ENCODE measurements at regions not wholly inside any gene's neighbourhood (a gene's known extent, or its start where the extent isn't known, plus 50 kb on each side); places are given as distances from the start of the nearest gene placed in this dataset.

- Mint-ChIP-seq H3K9me3 (ENCODE audit: insufficient read depth) (no peaks in the 10 kb centered on the region), H3K27me3 (peaks cover 9% of the 10 kb centered on the region), H3K4me3 (no peak overlapping the region), H3K27ac (no peak overlapping the region), H3K4me1 (no peaks in the 10 kb centered on the region)
- ChIA-PET CTCF (no interaction called here), POLR2A (no interaction called here)
- Histone ChIP-seq H3K27me3 (replicated peaks in 1 of 4; ENCODE audit: control extremely low read depth in 1 of 4, control insufficient read depth in 3 of 4, insufficient read depth in 4 of 4, low read length in 3 of 4) (no peaks in the 10 kb centered on the region), H3K9me3 (ENCODE audit: control extremely low read depth in 1 of 3, control insufficient read depth in 2 of 3, insufficient read depth in 1 of 3, low read length in 2 of 3) (no peaks in the 10 kb centered on the region), H3K36me3 (replicated peaks in 1 of 2; ENCODE audit: control extremely low read depth in 1 of 2, control insufficient read depth in 1 of 2, extremely low read depth in 1 of 2, insufficient read depth in 2 of 2, low read length in 1 of 2) (no peaks in the 10 kb centered on the region), H2AFZ (ENCODE audit: insufficient read depth, low read depth, low read length, poor library complexity, severe bottlenecking) (no peak overlapping the region), H3K9ac (ENCODE audit: low read length) (no peak overlapping the region), H3K4me2 (replicated peaks; ENCODE audit: low read depth, low read length, poor library complexity, severe bottlenecking) (no peak overlapping the region), H4K20me1 (ENCODE audit: control insufficient read depth, insufficient read depth, low read length, poor library complexity, severe bottlenecking) (no peaks in the 10 kb centered on the region), H3K79me2 (ENCODE audit: control insufficient read depth, insufficient read depth, low read length) (no peaks in the 10 kb centered on the region), H3K27ac (ENCODE audit: low read length in 2 of 2) (no peak overlapping the region), H3K4me3 (ENCODE audit: control extremely low read depth in 1 of 5, extremely low read depth in 1 of 5, insufficient read depth in 1 of 5, low read depth in 2 of 5, low read length in 4 of 5) (no peak overlapping the region), H3K4me1 (ENCODE audit: control insufficient read depth in 2 of 2, insufficient read depth in 2 of 2, low read length in 2 of 2) (no peaks in the 10 kb centered on the region)
- DNase-seq (no peak), ATAC-seq (ENCODE audit: low read depth) (no peak)
- intact Hi-C loops (cut with micrococcal nuclease) = no loop called here
- WGBS (ENCODE audit: insufficient coverage) = no CpG with 5 or more reads among the region's 2 CpGs
- TF ChIP-seq, protein P1, sequence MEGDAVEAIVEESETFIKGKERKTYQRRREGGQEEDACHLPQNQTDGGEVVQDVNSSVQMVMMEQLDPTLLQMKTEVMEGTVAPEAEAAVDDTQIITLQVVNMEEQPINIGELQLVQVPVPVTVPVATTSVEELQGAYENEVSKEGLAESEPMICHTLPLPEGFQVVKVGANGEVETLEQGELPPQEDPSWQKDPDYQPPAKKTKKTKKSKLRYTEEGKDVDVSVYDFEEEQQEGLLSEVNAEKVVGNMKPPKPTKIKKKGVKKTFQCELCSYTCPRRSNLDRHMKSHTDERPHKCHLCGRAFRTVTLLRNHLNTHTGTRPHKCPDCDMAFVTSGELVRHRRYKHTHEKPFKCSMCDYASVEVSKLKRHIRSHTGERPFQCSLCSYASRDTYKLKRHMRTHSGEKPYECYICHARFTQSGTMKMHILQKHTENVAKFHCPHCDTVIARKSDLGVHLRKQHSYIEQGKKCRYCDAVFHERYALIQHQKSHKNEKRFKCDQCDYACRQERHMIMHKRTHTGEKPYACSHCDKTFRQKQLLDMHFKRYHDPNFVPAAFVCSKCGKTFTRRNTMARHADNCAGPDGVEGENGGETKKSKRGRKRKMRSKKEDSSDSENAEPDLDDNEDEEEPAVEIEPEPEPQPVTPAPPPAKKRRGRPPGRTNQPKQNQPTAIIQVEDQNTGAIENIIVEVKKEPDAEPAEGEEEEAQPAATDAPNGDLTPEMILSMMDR (IDR thresholded peaks at IDR 0.05) = no peak
- TF ChIP-seq EZH2 (IDR thresholded peaks at IDR 0.05; ENCODE audit: borderline replicate concordance, insufficient read depth, low read depth, low read length, poor library complexity, severe bottlenecking) = no peak
These were observed 205.7 kb downstream of the EPM2A start for GRCh38 chr6:145529582-145529981.

DNA sequence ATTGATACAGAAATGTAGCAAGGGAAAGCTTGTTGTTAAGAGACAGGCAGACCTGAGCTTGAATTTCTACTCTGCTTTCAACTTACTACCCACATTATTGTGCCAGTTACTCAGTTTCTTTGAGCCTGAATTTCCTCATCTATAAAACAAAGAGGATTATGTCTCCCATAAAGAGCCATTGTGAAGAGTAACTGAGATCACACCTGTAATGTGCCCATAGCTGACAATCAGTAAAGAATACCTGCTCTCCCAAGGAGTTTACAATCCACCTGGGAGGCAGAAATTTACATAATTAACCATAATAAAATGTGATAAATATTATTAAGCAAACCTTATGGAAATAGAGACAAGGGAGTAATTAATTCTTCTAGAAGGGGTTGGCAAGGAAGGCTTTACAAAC is 204.9 kb downstream of the EPM2A start:
- ChIA-PET CTCF (no interaction called here), POLR2A (no interaction called here)
- no peaks in the 10 kb centered on the region for H3K4me1 ChIP-seq (ENCODE audit: control insufficient read depth in 2 of 2, insufficient read depth in 2 of 2, low read length in 2 of 2)
- no peak for DNase-seq
- H3K79me2 ChIP-seq (ENCODE audit: control insufficient read depth, insufficient read depth, low read length) = no peaks in the 10 kb centered on the region
- no peaks in the 10 kb centered on the region for H3K27me3 ChIP-seq (replicated peaks in 1 of 4; ENCODE audit: control extremely low read depth in 1 of 4, control insufficient read depth in 3 of 4, insufficient read depth in 4 of 4, low read length in 3 of 4)
- peaks cover 9% of the 10 kb centered on the region for H3K27me3 Mint-ChIP-seq
- no peaks in the 10 kb centered on the region for H3K9me3 Mint-ChIP-seq (ENCODE audit: insufficient read depth)
- H3K27ac ChIP-seq (ENCODE audit: low read length in 2 of 2) = no peak overlapping the region
- no peaks in the 10 kb centered on the region for H3K4me1 Mint-ChIP-seq
- no peak for TF ChIP-seq EZH2 (IDR thresholded peaks at IDR 0.05; ENCODE audit: borderline replicate concordance, insufficient read depth, low read depth, low read length, poor library complexity, severe bottlenecking)
- TF ChIP-seq, protein P1 (IDR thresholded peaks at IDR 0.05) = no peak
- no peak overlapping the region for H2AFZ ChIP-seq (ENCODE audit: insufficient read depth, low read depth, low read length, poor library complexity, severe bottlenecking)
- H3K4me3 ChIP-seq (ENCODE audit: control extremely low read depth in 1 of 5, extremely low read depth in 1 of 5, insufficient read depth in 1 of 5, low read depth in 2 of 5, low read length in 4 of 5) = no peak overlapping the region
- intact Hi-C loops (cut with micrococcal nuclease) = no loop called here
- no peaks in the 10 kb centered on the region for H3K36me3 ChIP-seq (replicated peaks in 1 of 2; ENCODE audit: control extremely low read depth in 1 of 2, control insufficient read depth in 1 of 2, extremely low read depth in 1 of 2, insufficient read depth in 2 of 2, low read length in 1 of 2)
- no peak overlapping the region for H3K4me3 Mint-ChIP-seq
- no peaks in the 10 kb centered on the region for H3K9me3 ChIP-seq (ENCODE audit: control extremely low read depth in 1 of 3, control insufficient read depth in 2 of 3, insufficient read depth in 1 of 3, low read length in 2 of 3)
- ATAC-seq (ENCODE audit: low read depth) = no peak
- H4K20me1 ChIP-seq (ENCODE audit: control insufficient read depth, insufficient read depth, low read length, poor library complexity, severe bottlenecking) = no peaks in the 10 kb centered on the region
- no peak overlapping the region for H3K27ac Mint-ChIP-seq
- no peak overlapping the region for H3K4me2 ChIP-seq (replicated peaks; ENCODE audit: low read depth, low read length, poor library complexity, severe bottlenecking)
- no peak overlapping the region for H3K9ac ChIP-seq (ENCODE audit: low read length)
